Peyer's patch (tissue), 4 donors: ENCODE measurements at regions not wholly inside any gene's neighbourhood (a gene's known extent, or its start where the extent isn't known, plus 50 kb on each side); places are given as distances from the start of the nearest gene placed in this dataset.

Experiments used
- DNase-seq, 3 donors: peaks; one replicate each; pipeline ENCODE4 v3.0.0-alpha.2; 2017 to 2019
- H3K27ac ChIP-seq, 4 donors: fragments of 200-600 bp; sonication (generic); one replicate each; pipeline ENCODE4 v1.5.1; 2016 to 2019
- H3K27me3 ChIP-seq, 2 donors: fragments of 200-600 bp; sonication (generic); one replicate each; pipeline ENCODE4 v1.5.1; 2019
- H3K36me3 ChIP-seq, 3 donors: fragments of 200-600 bp; sonication (generic); one replicate each; pipeline ENCODE4 v1.5.1; 2016 to 2019
- H3K4me1 ChIP-seq, 4 donors: fragments of 200-600 bp; sonication (generic); one replicate each; pipeline ENCODE4 v1.5.1; 2016 to 2019
- H3K4me3 ChIP-seq, 4 donors: fragments of 200-600 bp; sonication (generic); 1 replicate in 3 of 4; 2 replicates in 1 of 4; pipeline ENCODE4 v1.5.1; 2016 to 2019; ENCODE audit warnings: mild to moderate bottlenecking in 1 of 4
- H3K9me3 ChIP-seq, 4 donors: fragments of 200-600 bp; sonication (generic); one replicate each; pipeline ENCODE4 v1.5.1; 2016 to 2019; ENCODE audit warnings: mild to moderate bottlenecking in 1 of 4
- POLR2A ChIP-seq, 2 donors: fragments of 450-650 bp; IDR thresholded peaks; one replicate each; pipeline ENCODE4 v1.5.1; 2017; ENCODE audit warnings: antibody characterized with exemption in 2 of 2, mild to moderate bottlenecking in 2 of 2, moderate library complexity in 2 of 2
- TF ChIP-seq, protein P1 (sequence below), 6 experiments: fragments of 450-650 bp in 4 of 6; fragments of 200-600 bp in 2 of 6; sonication (generic) in 1 of 6; IDR thresholded peaks; one replicate each; pipeline ENCODE4 v1.5.1; 2017 to 2019; ENCODE audit warnings: antibody characterized with exemption in 6 of 6, mild to moderate bottlenecking in 3 of 6, moderate library complexity in 1 of 6

DNA sequence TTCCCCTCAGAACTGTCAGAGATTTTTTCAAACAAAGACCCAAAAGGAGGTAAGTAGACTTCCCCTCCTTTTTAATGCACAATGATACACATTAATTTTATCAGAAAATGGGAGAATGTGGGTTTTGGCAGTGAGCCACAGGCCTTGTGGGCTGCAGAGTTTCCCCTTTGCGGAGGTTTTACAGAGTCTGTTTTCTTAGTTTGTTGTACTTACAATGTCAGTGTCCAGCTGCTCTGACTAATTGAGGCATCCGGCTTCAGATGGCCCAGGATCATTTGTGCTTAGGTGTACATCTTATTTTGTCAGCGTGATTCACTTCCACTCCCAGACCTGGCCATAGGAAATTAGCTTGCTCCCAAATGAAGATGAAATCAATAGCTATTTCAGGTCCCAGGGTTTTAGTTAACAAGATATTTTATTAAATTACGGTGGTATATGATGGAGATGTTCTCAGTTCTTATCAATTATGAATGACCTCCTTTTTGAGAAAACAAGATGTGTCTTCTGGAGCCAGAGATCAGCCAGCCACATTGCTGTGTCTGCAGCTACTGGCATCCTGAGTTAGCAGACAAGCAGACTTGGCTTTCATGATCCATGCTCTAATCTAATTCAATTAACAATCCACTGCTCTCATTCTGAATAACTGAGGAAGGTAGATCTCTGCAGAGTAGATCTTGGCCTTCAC is 1086.6 kb upstream of the SORCS1 start:
- Histone ChIP-seq H3K27me3 (no peaks in the 10 kb centered on the region), H3K27ac (no peak overlapping the region), H3K4me3 (no peak overlapping the region), H3K9me3 (no peaks in the 10 kb centered on the region), H3K36me3 (no peaks in the 10 kb centered on the region), H3K4me1 (no peaks in the 10 kb centered on the region)
- no peak for TF ChIP-seq POLR2A (IDR thresholded peaks at IDR 0.05)
- TF ChIP-seq, protein P1, sequence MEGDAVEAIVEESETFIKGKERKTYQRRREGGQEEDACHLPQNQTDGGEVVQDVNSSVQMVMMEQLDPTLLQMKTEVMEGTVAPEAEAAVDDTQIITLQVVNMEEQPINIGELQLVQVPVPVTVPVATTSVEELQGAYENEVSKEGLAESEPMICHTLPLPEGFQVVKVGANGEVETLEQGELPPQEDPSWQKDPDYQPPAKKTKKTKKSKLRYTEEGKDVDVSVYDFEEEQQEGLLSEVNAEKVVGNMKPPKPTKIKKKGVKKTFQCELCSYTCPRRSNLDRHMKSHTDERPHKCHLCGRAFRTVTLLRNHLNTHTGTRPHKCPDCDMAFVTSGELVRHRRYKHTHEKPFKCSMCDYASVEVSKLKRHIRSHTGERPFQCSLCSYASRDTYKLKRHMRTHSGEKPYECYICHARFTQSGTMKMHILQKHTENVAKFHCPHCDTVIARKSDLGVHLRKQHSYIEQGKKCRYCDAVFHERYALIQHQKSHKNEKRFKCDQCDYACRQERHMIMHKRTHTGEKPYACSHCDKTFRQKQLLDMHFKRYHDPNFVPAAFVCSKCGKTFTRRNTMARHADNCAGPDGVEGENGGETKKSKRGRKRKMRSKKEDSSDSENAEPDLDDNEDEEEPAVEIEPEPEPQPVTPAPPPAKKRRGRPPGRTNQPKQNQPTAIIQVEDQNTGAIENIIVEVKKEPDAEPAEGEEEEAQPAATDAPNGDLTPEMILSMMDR (IDR thresholded peaks at IDR 0.05) = no peak
- DNase-seq = no peak

DNA sequence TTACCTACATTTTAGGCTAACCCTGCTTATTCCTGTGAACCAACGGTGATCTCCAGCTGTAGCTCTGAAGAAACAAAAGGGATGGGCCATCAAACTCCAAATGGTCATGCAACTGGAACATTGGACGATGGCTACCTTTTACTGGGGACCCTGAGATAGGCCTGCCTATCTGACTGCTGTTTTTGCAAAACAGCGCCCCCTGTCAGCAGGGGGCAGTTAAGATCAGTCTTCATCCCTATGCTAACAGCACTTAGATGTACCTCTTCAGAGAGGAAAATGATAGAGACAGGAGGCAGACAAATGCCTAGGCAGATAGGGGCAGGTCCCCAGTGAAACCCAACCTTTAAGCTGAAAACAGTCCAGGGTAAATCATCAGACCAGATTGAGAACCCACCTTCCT is 1085.4 kb upstream of the SORCS1 start:
- Histone ChIP-seq H3K27me3 (no peaks in the 10 kb centered on the region), H3K9me3 (no peaks in the 10 kb centered on the region), H3K4me1 (no peaks in the 10 kb centered on the region), H3K27ac (no peak overlapping the region), H3K36me3 (no peaks in the 10 kb centered on the region), H3K4me3 (no peak overlapping the region)
- TF ChIP-seq POLR2A (IDR thresholded peaks at IDR 0.05) = no peak
- TF ChIP-seq, protein P1 (IDR thresholded peaks at IDR 0.05) = no peak
- DNase-seq = no peak

DNA sequence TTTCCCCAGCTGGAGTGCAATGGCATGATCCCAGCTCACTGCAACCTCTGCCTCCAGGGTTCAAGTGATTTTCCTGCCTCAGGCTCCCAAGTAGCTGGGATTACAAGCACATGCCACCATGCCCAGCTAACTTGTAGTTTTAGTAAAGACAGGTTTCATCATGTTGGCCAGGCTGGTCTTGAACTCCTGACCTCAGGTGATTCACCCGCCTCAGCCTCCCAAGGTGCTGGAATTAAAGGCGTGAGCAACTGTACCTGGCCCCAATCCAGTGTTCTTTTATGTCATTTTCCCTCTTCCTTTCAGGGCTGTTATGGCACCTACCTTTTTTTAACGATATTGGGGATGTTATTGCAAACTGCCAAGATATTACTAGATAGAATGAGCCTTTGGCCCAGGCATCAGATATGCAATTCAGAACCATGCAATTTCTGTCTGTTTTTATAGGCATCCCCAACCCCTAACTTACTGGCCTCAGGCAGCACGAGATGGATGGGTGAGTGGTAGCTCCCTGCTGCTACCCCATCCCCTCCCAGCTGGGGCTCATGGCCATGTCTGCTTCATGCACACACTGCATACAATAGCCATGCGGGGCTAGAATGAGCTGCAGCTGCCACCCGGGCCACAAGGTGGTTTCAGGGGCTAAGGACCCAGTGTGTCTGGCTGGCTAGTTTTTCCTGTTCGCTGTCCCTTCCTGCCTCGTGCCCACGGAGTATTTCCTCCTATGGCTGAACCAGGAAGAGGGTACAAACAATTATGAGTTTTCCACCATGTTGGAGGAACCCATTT is 1080.1 kb upstream of the SORCS1 start:
- H3K27me3 ChIP-seq = no peaks in the 10 kb centered on the region
- no peak overlapping the region for H3K27ac ChIP-seq
- no peaks in the 10 kb centered on the region for H3K9me3 ChIP-seq
- H3K4me3 ChIP-seq = no peak overlapping the region
- TF ChIP-seq, protein P1 (IDR thresholded peaks at IDR 0.05) = no peak
- TF ChIP-seq POLR2A (IDR thresholded peaks at IDR 0.05) = no peak
- DNase-seq = no peak
- H3K36me3 ChIP-seq = no peaks in the 10 kb centered on the region
- H3K4me1 ChIP-seq = no peaks in the 10 kb centered on the region

DNA sequence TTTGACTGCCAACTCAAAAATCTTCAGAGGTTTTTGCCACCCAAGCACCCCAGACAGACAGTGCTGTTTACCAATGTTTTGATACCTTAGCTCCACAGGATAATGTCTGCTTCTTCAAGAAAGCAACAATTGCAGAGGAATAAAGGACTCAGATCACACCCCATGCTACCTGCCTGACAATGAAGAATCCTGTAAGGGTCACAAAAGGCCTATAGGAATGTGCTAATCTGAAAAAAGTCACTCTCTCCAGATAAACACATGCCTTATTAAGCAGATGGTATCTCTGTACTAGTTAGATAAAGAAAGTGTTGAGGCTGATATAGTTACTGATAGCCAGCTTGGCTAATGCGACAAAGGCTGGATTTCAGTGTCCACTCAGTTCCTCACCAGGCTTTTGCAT is 1076.7 kb upstream of the SORCS1 start:
- no peak for TF ChIP-seq POLR2A (IDR thresholded peaks at IDR 0.05)
- TF ChIP-seq, protein P1 (IDR thresholded peaks at IDR 0.05) = no peak
- Histone ChIP-seq H3K4me3 (no peak overlapping the region), H3K36me3 (no peaks in the 10 kb centered on the region), H3K9me3 (no peaks in the 10 kb centered on the region), H3K27me3 (no peaks in the 10 kb centered on the region), H3K27ac (no peak overlapping the region), H3K4me1 (no peaks in the 10 kb centered on the region)
- no peak for DNase-seq

DNA sequence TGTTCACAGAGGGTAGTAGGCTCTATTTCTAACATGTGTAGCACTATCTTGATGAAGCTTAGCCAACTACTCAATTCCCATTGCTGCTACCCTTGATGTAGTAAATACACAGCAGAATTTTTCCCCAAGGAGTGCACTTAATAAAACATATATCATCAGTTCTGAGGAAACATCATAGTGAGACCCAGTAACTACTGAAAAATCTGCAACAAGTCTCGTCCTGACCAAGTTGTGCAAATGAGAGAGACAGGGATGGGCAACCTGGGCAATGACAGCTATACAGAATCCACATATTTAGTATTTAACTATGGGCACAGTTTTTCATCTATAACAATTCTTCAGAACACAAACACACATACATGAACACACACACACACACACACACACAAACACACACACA is 1073.8 kb upstream of the SORCS1 start:
- Histone ChIP-seq H3K9me3 (no peaks in the 10 kb centered on the region), H3K4me1 (no peaks in the 10 kb centered on the region), H3K27ac (no peak overlapping the region), H3K4me3 (no peak overlapping the region), H3K36me3 (no peaks in the 10 kb centered on the region), H3K27me3 (no peaks in the 10 kb centered on the region)
- TF ChIP-seq, protein P1 (IDR thresholded peaks at IDR 0.05) = no peak
- no peak for TF ChIP-seq POLR2A (IDR thresholded peaks at IDR 0.05)
- DNase-seq = no peak
